ENCODE measurements at regions not wholly inside any gene's neighbourhood (a gene's known extent, or its start where the extent isn't known, plus 50 kb on each side); places are given as distances from the start of the nearest gene placed in this dataset.

GRCh38 chr15:91480426-91480825, 373.1 kb upstream of the SLCO3A1 start:
- H3K4me2 ChIP-seq (ENCODE audit: low read length) = no peak overlapping the region
- no peak overlapping the region for H3K9ac ChIP-seq (ENCODE audit: low read length)
- TF ChIP-seq EZH2 (IDR thresholded peaks at IDR 0.05; ENCODE audit: borderline replicate concordance, insufficient read depth, low read length, poor library complexity, severe bottlenecking) = no peak
- TF ChIP-seq MXI1 (conservative IDR thresholded peaks at IDR 0.05; ENCODE audit: poor library complexity, severe bottlenecking) = no peak
- no peak for TF ChIP-seq REST (IDR thresholded peaks at IDR 0.05; ENCODE audit: borderline replicate concordance)
- TF ChIP-seq SMC3 (conservative IDR thresholded peaks at IDR 0.05; ENCODE audit: poor library complexity) = no peak
- no peak for TF ChIP-seq POLR2AphosphoS5 (IDR thresholded peaks at IDR 0.05)
- TF ChIP-seq CTCF (IDR thresholded peaks at IDR 0.05; ENCODE audit: poor library complexity, severe bottlenecking) = no peak
- TF ChIP-seq EP300 (conservative IDR thresholded peaks at IDR 0.05; ENCODE audit: poor library complexity, severe bottlenecking) = no peak
- TF ChIP-seq RAD21 (conservative IDR thresholded peaks at IDR 0.05) = no peak
- TF ChIP-seq TAF1 (IDR thresholded peaks at IDR 0.05; ENCODE audit: low read depth) = no peak
- H3K36me3 ChIP-seq (ENCODE audit: insufficient read depth, low read length) = no peaks in the 10 kb centered on the region
- H3K27ac ChIP-seq (ENCODE audit: low read length) = no peak overlapping the region
- H2AFZ ChIP-seq (ENCODE audit: low read depth, low read length) = no peak overlapping the region
- H4K20me1 ChIP-seq (ENCODE audit: insufficient read depth) = no peaks in the 10 kb centered on the region
- no peak overlapping the region for H3K4me3 ChIP-seq (ENCODE audit: low read length)
- no peaks in the 10 kb centered on the region for H3K9me3 ChIP-seq (ENCODE audit: low read length)
- no peaks in the 10 kb centered on the region for H3K9me2 ChIP-seq (ENCODE audit: insufficient read depth, low read length)
- no peaks in the 10 kb centered on the region for H3F3A ChIP-seq (ENCODE audit: insufficient read depth, low read length, poor library complexity, severe bottlenecking)
- H3K79me2 ChIP-seq (replicated peaks; ENCODE audit: insufficient read depth, low read length) = no peaks in the 10 kb centered on the region
- no peaks in the 10 kb centered on the region for H3K27me3 ChIP-seq (ENCODE audit: insufficient read depth, low read depth, low read length)

GRCh38 chr15:91482799-91483198, 370.7 kb upstream of the SLCO3A1 start:
- H3F3A ChIP-seq (ENCODE audit: insufficient read depth, low read length, poor library complexity, severe bottlenecking) = no peaks in the 10 kb centered on the region
- TF ChIP-seq MXI1 (conservative IDR thresholded peaks at IDR 0.05; ENCODE audit: poor library complexity, severe bottlenecking) (no peak), EZH2 (IDR thresholded peaks at IDR 0.05; ENCODE audit: borderline replicate concordance, insufficient read depth, low read length, poor library complexity, severe bottlenecking) (no peak), TAF1 (IDR thresholded peaks at IDR 0.05; ENCODE audit: low read depth) (no peak), EP300 (conservative IDR thresholded peaks at IDR 0.05; ENCODE audit: poor library complexity, severe bottlenecking) (no peak), REST (IDR thresholded peaks at IDR 0.05; ENCODE audit: borderline replicate concordance) (no peak), RAD21 (conservative IDR thresholded peaks at IDR 0.05) (no peak), CTCF (IDR thresholded peaks at IDR 0.05; ENCODE audit: poor library complexity, severe bottlenecking) (no peak), SMC3 (conservative IDR thresholded peaks at IDR 0.05; ENCODE audit: poor library complexity) (no peak), POLR2AphosphoS5 (IDR thresholded peaks at IDR 0.05) (no peak)

More at GRCh38 chr15:91482799-91483198, 370.7 kb upstream of the SLCO3A1 start:
- Histone ChIP-seq H3K36me3 (ENCODE audit: insufficient read depth, low read length) (no peaks in the 10 kb centered on the region), H3K9me2 (ENCODE audit: insufficient read depth, low read length) (no peaks in the 10 kb centered on the region), H3K4me3 (ENCODE audit: low read length) (no peak overlapping the region), H2AFZ (ENCODE audit: low read depth, low read length) (no peak overlapping the region), H4K20me1 (ENCODE audit: insufficient read depth) (no peaks in the 10 kb centered on the region), H3K9ac (ENCODE audit: low read length) (no peak overlapping the region), H3K79me2 (replicated peaks; ENCODE audit: insufficient read depth, low read length) (no peaks in the 10 kb centered on the region), H3K27ac (ENCODE audit: low read length) (no peak overlapping the region), H3K4me2 (ENCODE audit: low read length) (no peak overlapping the region), H3K27me3 (ENCODE audit: insufficient read depth, low read depth, low read length) (no peaks in the 10 kb centered on the region), H3K9me3 (ENCODE audit: low read length) (no peaks in the 10 kb centered on the region)
